ENCODE measurements at regions not wholly inside any gene's neighbourhood (a gene's known extent, or its start where the extent isn't known, plus 50 kb on each side); places are given as distances from the start of the nearest gene placed in this dataset.

GRCh38 chr1:110773813-110774212 is 99.1 kb upstream of the KCNA3 start:
- H3K4me1 ChIP-seq (ENCODE audit: control insufficient read depth in 3 of 3, insufficient read depth in 2 of 3, low read depth in 1 of 3, low read length in 2 of 3), result no peaks in the 10 kb centered on the region
- no peaks in the 10 kb centered on the region for H3K9me3 ChIP-seq (ENCODE audit: control insufficient read depth in 2 of 2, insufficient read depth in 1 of 2, low read depth in 1 of 2, low read length in 1 of 2)
- DNase-seq (no peak), FAIRE-seq (no peak)
- WGBS, 3 donors, result 54 to 73% (median 67%) methylated on average over 3 of the region's 3 CpGs
- H3K27me3 ChIP-seq (ENCODE audit: control insufficient read depth in 3 of 3, insufficient read depth in 3 of 3, low read length in 3 of 3), result no peaks in the 10 kb centered on the region
- no peak overlapping the region for H3K4me3 ChIP-seq (ENCODE audit: low read depth in 1 of 3, low read length in 3 of 3)
- H3K36me3 ChIP-seq (ENCODE audit: control insufficient read depth in 3 of 3, insufficient read depth in 2 of 3, low read depth in 1 of 3, low read length in 3 of 3), result no peaks in the 10 kb centered on the region
- no peak overlapping the region for H3K27ac ChIP-seq (ENCODE audit: low read depth in 1 of 3, low read length in 2 of 3)

GRCh38 chr1:110771245-110772022 is 96.7 kb upstream of the KCNA3 start:
- H3K9me3 ChIP-seq (ENCODE audit: control insufficient read depth in 2 of 2, insufficient read depth in 1 of 2, low read depth in 1 of 2, low read length in 1 of 2), result no peaks in the 10 kb centered on the region
- 76 to 86% (median 85%) methylated on average over 2 of the region's 2 CpGs for WGBS, 3 donors
- no peak for FAIRE-seq

GRCh38 chr1:110770832-110771231 is 96.1 kb upstream of the KCNA3 start:
- Histone ChIP-seq H3K9me3 (ENCODE audit: control insufficient read depth in 2 of 2, insufficient read depth in 1 of 2, low read depth in 1 of 2, low read length in 1 of 2) (no peaks in the 10 kb centered on the region), H3K36me3 (ENCODE audit: control insufficient read depth in 3 of 3, insufficient read depth in 2 of 3, low read depth in 1 of 3, low read length in 3 of 3) (no peaks in the 10 kb centered on the region), H3K4me3 (ENCODE audit: low read depth in 1 of 3, low read length in 3 of 3) (no peak overlapping the region), H3K27ac (ENCODE audit: low read depth in 1 of 3, low read length in 2 of 3) (no peak overlapping the region), H3K27me3 (ENCODE audit: control insufficient read depth in 3 of 3, insufficient read depth in 3 of 3, low read length in 3 of 3) (no peaks in the 10 kb centered on the region), H3K4me1 (ENCODE audit: control insufficient read depth in 3 of 3, insufficient read depth in 2 of 3, low read depth in 1 of 3, low read length in 2 of 3) (no peaks in the 10 kb centered on the region)
- FAIRE-seq (no peak), DNase-seq (no peak)
- WGBS, 3 donors, result 16 to 45% (median 44%) methylated on average over 2 of the region's 2 CpGs

More at GRCh38 chr1:110771245-110772022, 96.7 kb upstream of the KCNA3 start:
- no peak overlapping the region for H3K4me3 ChIP-seq (ENCODE audit: low read depth in 1 of 3, low read length in 3 of 3)
- no peaks in the 10 kb centered on the region for H3K27me3 ChIP-seq (ENCODE audit: control insufficient read depth in 3 of 3, insufficient read depth in 3 of 3, low read length in 3 of 3)
- no peaks in the 10 kb centered on the region for H3K4me1 ChIP-seq (ENCODE audit: control insufficient read depth in 3 of 3, insufficient read depth in 2 of 3, low read depth in 1 of 3, low read length in 2 of 3)
- no peak overlapping the region for H3K27ac ChIP-seq (ENCODE audit: low read depth in 1 of 3, low read length in 2 of 3)
- H3K36me3 ChIP-seq (ENCODE audit: control insufficient read depth in 3 of 3, insufficient read depth in 2 of 3, low read depth in 1 of 3, low read length in 3 of 3), result no peaks in the 10 kb centered on the region
- no peak for DNase-seq

- 44 to 57% (median 45%) methylated on average over 2 of the region's 2 CpGs for WGBS, 3 donors
- no peak overlapping the region for H3K4me3 ChIP-seq (ENCODE audit: low read depth in 1 of 3, low read length in 3 of 3)
- FAIRE-seq, result no peak
- no peaks in the 10 kb centered on the region for H3K9me3 ChIP-seq (ENCODE audit: control insufficient read depth in 2 of 2, insufficient read depth in 1 of 2, low read depth in 1 of 2, low read length in 1 of 2)
- H3K27ac ChIP-seq (ENCODE audit: low read depth in 1 of 3, low read length in 2 of 3), result no peak overlapping the region
- no peak for DNase-seq
- H3K27me3 ChIP-seq (ENCODE audit: control insufficient read depth in 3 of 3, insufficient read depth in 3 of 3, low read length in 3 of 3), result no peaks in the 10 kb centered on the region
- no peaks in the 10 kb centered on the region for H3K36me3 ChIP-seq (ENCODE audit: control insufficient read depth in 3 of 3, insufficient read depth in 2 of 3, low read depth in 1 of 3, low read length in 3 of 3)
- H3K4me1 ChIP-seq (ENCODE audit: control insufficient read depth in 3 of 3, insufficient read depth in 2 of 3, low read depth in 1 of 3, low read length in 2 of 3), result no peaks in the 10 kb centered on the region
Observed at GRCh38 chr1:110768605-110769004, 93.9 kb upstream of the KCNA3 start.

GRCh38 chr1:110766336-110766647 is 91.6 kb upstream of the KCNA3 start:
- H3K4me1 ChIP-seq (ENCODE audit: control insufficient read depth in 3 of 3, insufficient read depth in 2 of 3, low read depth in 1 of 3, low read length in 2 of 3), result no peaks in the 10 kb centered on the region

GRCh38 chr1:110765640-110766335 is 91.0 kb upstream of the KCNA3 start:
- Histone ChIP-seq H3K9me3 (ENCODE audit: control insufficient read depth in 2 of 2, insufficient read depth in 1 of 2, low read depth in 1 of 2, low read length in 1 of 2) (no peaks in the 10 kb centered on the region), H3K27ac (ENCODE audit: low read depth in 1 of 3, low read length in 2 of 3) (no peak overlapping the region), H3K4me3 (ENCODE audit: low read depth in 1 of 3, low read length in 3 of 3) (no peak overlapping the region), H3K36me3 (ENCODE audit: control insufficient read depth in 3 of 3, insufficient read depth in 2 of 3, low read depth in 1 of 3, low read length in 3 of 3) (no peaks in the 10 kb centered on the region), H3K27me3 (ENCODE audit: control insufficient read depth in 3 of 3, insufficient read depth in 3 of 3, low read length in 3 of 3) (no peaks in the 10 kb centered on the region), H3K4me1 (ENCODE audit: control insufficient read depth in 3 of 3, insufficient read depth in 2 of 3, low read depth in 1 of 3, low read length in 2 of 3) (no peaks in the 10 kb centered on the region)
- 19 to 22% (median 19%) methylated on average over 5 of the region's 5 CpGs for WGBS, 3 donors
- DNase-seq, result peak; percentile 32 to 40
- no peak for FAIRE-seq

More at GRCh38 chr1:110766336-110766647, 91.6 kb upstream of the KCNA3 start:
- Histone ChIP-seq H3K4me3 (ENCODE audit: low read depth in 1 of 3, low read length in 3 of 3) (no peak overlapping the region), H3K27ac (ENCODE audit: low read depth in 1 of 3, low read length in 2 of 3) (no peak overlapping the region), H3K27me3 (ENCODE audit: control insufficient read depth in 3 of 3, insufficient read depth in 3 of 3, low read length in 3 of 3) (no peaks in the 10 kb centered on the region), H3K9me3 (ENCODE audit: control insufficient read depth in 2 of 2, insufficient read depth in 1 of 2, low read depth in 1 of 2, low read length in 1 of 2) (no peaks in the 10 kb centered on the region), H3K36me3 (ENCODE audit: control insufficient read depth in 3 of 3, insufficient read depth in 2 of 3, low read depth in 1 of 3, low read length in 3 of 3) (no peaks in the 10 kb centered on the region)
- 7 to 16% (median 11%) methylated on average over 1 of the region's 1 CpG for WGBS, 3 donors
- no peak for FAIRE-seq
- DNase-seq, result no peak

- Histone ChIP-seq H3K36me3 (ENCODE audit: control insufficient read depth in 3 of 3, insufficient read depth in 2 of 3, low read depth in 1 of 3, low read length in 3 of 3) (no peaks in the 10 kb centered on the region), H3K4me3 (ENCODE audit: low read depth in 1 of 3, low read length in 3 of 3) (no peak overlapping the region), H3K9me3 (ENCODE audit: control insufficient read depth in 2 of 2, insufficient read depth in 1 of 2, low read depth in 1 of 2, low read length in 1 of 2) (no peaks in the 10 kb centered on the region), H3K27me3 (ENCODE audit: control insufficient read depth in 3 of 3, insufficient read depth in 3 of 3, low read length in 3 of 3) (no peaks in the 10 kb centered on the region), H3K4me1 (ENCODE audit: control insufficient read depth in 3 of 3, insufficient read depth in 2 of 3, low read depth in 1 of 3, low read length in 2 of 3) (no peaks in the 10 kb centered on the region), H3K27ac (ENCODE audit: low read depth in 1 of 3, low read length in 2 of 3) (no peak overlapping the region)
- FAIRE-seq, result no peak
- no peak for DNase-seq
- 68 to 85% (median 78%) methylated on average over 4 of the region's 4 CpGs for WGBS, 3 donors
Observed at GRCh38 chr1:110763149-110763548, 88.4 kb upstream of the KCNA3 start.

- H3K4me1 ChIP-seq (ENCODE audit: control insufficient read depth in 3 of 3, insufficient read depth in 2 of 3, low read depth in 1 of 3, low read length in 2 of 3), result no peaks in the 10 kb centered on the region
- 55 to 69% (median 58%) methylated on average over 2 of the region's 2 CpGs for WGBS, 3 donors
Observed at GRCh38 chr1:110760321-110760720, 85.6 kb upstream of the KCNA3 start.

More at GRCh38 chr1:110760321-110760720, 85.6 kb upstream of the KCNA3 start:
- Histone ChIP-seq H3K4me3 (ENCODE audit: low read depth in 1 of 3, low read length in 3 of 3) (no peak overlapping the region), H3K36me3 (ENCODE audit: control insufficient read depth in 3 of 3, insufficient read depth in 2 of 3, low read depth in 1 of 3, low read length in 3 of 3) (no peaks in the 10 kb centered on the region), H3K27ac (ENCODE audit: low read depth in 1 of 3, low read length in 2 of 3) (no peak overlapping the region), H3K27me3 (ENCODE audit: control insufficient read depth in 3 of 3, insufficient read depth in 3 of 3, low read length in 3 of 3) (peaks cover 0 to 3% (median 0%) of the 10 kb centered on the region in 3 donors), H3K9me3 (ENCODE audit: control insufficient read depth in 2 of 2, insufficient read depth in 1 of 2, low read depth in 1 of 2, low read length in 1 of 2) (no peaks in the 10 kb centered on the region)
- FAIRE-seq (no peak), DNase-seq (no peak)
